GM12878 (cell line): ENCODE measurements at regions not wholly inside any gene's neighbourhood (a gene's known extent, or its start where the extent isn't known, plus 50 kb on each side); places are given as distances from the start of the nearest gene placed in this dataset.

Source experiments
- ATAC-seq: fragments of 200-7000 bp; cut with Tn5 transposase; 3 replicates; pipeline ENCODE4 v1.9.1; 2020; ENCODE audit warnings: mild to moderate bottlenecking, moderate library complexity
- BruUV-seq: library from RNA; stranded (reverse); fragments of 400-500 nt; replicated peaks from 2 replicates; lab custom pipeline; 2021; lab: Mats Ljungman, UMichigan
- CTCF ChIA-PET: fragments of 300-600 bp; sonication (Branson Sonifier 250); formaldehyde crosslinking; extraction: SDS; loops from one replicate; lab custom pipeline; 2021; ENCODE audit warnings: inconsistent platforms; lab: Yijun Ruan, JAX
- POLR2A ChIA-PET: fragments of 350-600 bp; formaldehyde crosslinking; extraction: SDS; loops from one replicate; lab custom pipeline; 2021; ENCODE audit warnings: inconsistent platforms; lab: Charles Lee
- RAD21 ChIA-PET: fragments of 300-600 bp; sonication (Branson Sonifier 250); formaldehyde crosslinking; loops from one replicate; lab custom pipeline; 2023; ENCODE audit warnings: antibody characterized with exemption; ENCODE audit not compliant: unreplicated experiment; lab: Charles Lee
- SMC1A ChIA-PET: fragments of 300-600 bp; sonication (Branson Sonifier 250); formaldehyde crosslinking; loops from one replicate; lab custom pipeline; 2023; ENCODE audit not compliant: unreplicated experiment, uncharacterized antibody; lab: Charles Lee
- DNase-seq: peaks from one replicate; pipeline ENCODE4 v3.0.0-alpha.2; 2011; ENCODE audit warnings: low read depth, low spot score
- FAIRE-seq: peaks from 3 replicates; lab custom pipeline; 2011; peaks lifted over from hg19 to GRCh38; lab: Jason Lieb, UNC
- H2AFZ ChIP-seq: 2 replicates; pipeline ENCODE4 v1.6.0; 2011; ENCODE audit warnings: low read depth, low read length, control low read depth; ENCODE audit not compliant: control insufficient read depth
- H3K27ac ChIP-seq: 2 replicates; pipeline ENCODE4 v1.5.1; 2011; ENCODE audit warnings: control low read depth; ENCODE audit not compliant: control insufficient read depth, insufficient read depth
- H3K27me3 ChIP-seq, 2 experiments: replicated peaks in 1 of 2; 2 replicates each; pipeline versions ENCODE4 v1.6.0 to v1.6.1; 2011; ENCODE audit warnings: low read length in 1 of 2; ENCODE audit not compliant: control insufficient read depth in 2 of 2, insufficient read depth in 2 of 2
- H3K36me3 ChIP-seq, 2 experiments: 2 replicates each; pipeline ENCODE4 v1.5.1; 2011; ENCODE audit warnings: low read length in 1 of 2; ENCODE audit not compliant: control insufficient read depth in 2 of 2, insufficient read depth in 2 of 2
- H3K4me1 ChIP-seq: 2 replicates; pipeline ENCODE4 v1.6.1; 2011; ENCODE audit warnings: mild to moderate bottlenecking, low read length, moderate library complexity, mixed read lengths; ENCODE audit not compliant: control insufficient read depth, insufficient read depth
- H3K4me2 ChIP-seq: 2 replicates; pipeline ENCODE4 v1.6.0; 2011; ENCODE audit warnings: control low read depth; ENCODE audit not compliant: control insufficient read depth, insufficient read depth
- H3K4me3 ChIP-seq: fragments of 200-600 bp; sonication (generic); 2 replicates; pipeline ENCODE4 v1.5.1; 2016
- H3K79me2 ChIP-seq: 2 replicates; pipeline ENCODE4 v1.6.0; 2011; ENCODE audit warnings: low read length; ENCODE audit not compliant: control insufficient read depth, insufficient read depth
- H3K9ac ChIP-seq: 2 replicates; pipeline ENCODE4 v1.8.0; 2011; ENCODE audit warnings: low read length, control low read depth, mixed read lengths; ENCODE audit not compliant: control insufficient read depth, insufficient read depth
- H3K9me3 ChIP-seq: replicated peaks from 3 replicates; pipeline ENCODE4 v1.5.1; 2011; ENCODE audit warnings: mild to moderate bottlenecking, low read length; ENCODE audit not compliant: control insufficient read depth, insufficient read depth
- H4K20me1 ChIP-seq: 2 replicates; pipeline ENCODE4 v1.6.0; 2011; ENCODE audit not compliant: control insufficient read depth, insufficient read depth
- E2F8 ChIP-seq: fragments of 450-650 bp; IDR thresholded peaks from 2 replicates; pipeline ENCODE4 v1.6.1; 2018; ENCODE audit warnings: mild to moderate bottlenecking, low read depth, moderate library complexity; ENCODE audit not compliant: partially characterized antibody
- ESRRA ChIP-seq: IDR thresholded peaks from 2 replicates; pipeline ENCODE4 v1.6.1; 2012; ENCODE audit warnings: mild to moderate bottlenecking, low read length, improper control_type of control experiment
- FOXM1 ChIP-seq: IDR thresholded peaks from 2 replicates; pipeline ENCODE4 v1.6.1; 2012; ENCODE audit warnings: low read depth, mild to moderate bottlenecking, inconsistent platforms, low read length, moderate library complexity
- IRF5 ChIP-seq: fragments of 450-650 bp; IDR thresholded peaks from 2 replicates; pipeline ENCODE4 v1.6.1; 2017; ENCODE audit warnings: borderline replicate concordance
- MYC ChIP-seq: IDR thresholded peaks from 2 replicates; pipeline ENCODE4 v1.6.1; 2011; ENCODE audit warnings: mild to moderate bottlenecking, low read length, moderate library complexity, inconsistent platforms; ENCODE audit not compliant: insufficient read depth, insufficient replicate concordance, insufficient read length, severe bottlenecking
- POLR2AphosphoS5 ChIP-seq: IDR thresholded peaks from 2 replicates; pipeline ENCODE4 v1.6.1; 2011; ENCODE audit warnings: mild to moderate bottlenecking, low read length, inconsistent platforms
- SIX5 ChIP-seq: IDR thresholded peaks from 2 replicates; pipeline ENCODE4 v1.6.1; 2011; ENCODE audit warnings: mild to moderate bottlenecking, low read depth, low read length, moderate library complexity; ENCODE audit not compliant: severe bottlenecking
- STAT3 ChIP-seq: IDR thresholded peaks from 2 replicates; pipeline ENCODE4 v1.6.1; 2011; ENCODE audit warnings: low read depth, low read length, improper control_type of control experiment
- WGBS: methylation state at CpG from one replicate; pipeline ENCODE4 v1.1.6; 2016; ENCODE audit warnings: low lambda C conversion rate; ENCODE audit not compliant: insufficient replicate concordance, insufficient coverage; ENCODE audit errors: missing lambda C conversion rate; 5-methylcytosine and 5-hydroxymethylcytosine counted together
- in situ Hi-C: fragments of 300-500 bp; cut with MboI; formaldehyde crosslinking; loops from 9 replicates; pipeline ENCODE4 v1.14.3; 2018; ENCODE audit warnings: mixed read lengths
- intact Hi-C: fragments of 100-400 bp; cut with micrococcal nuclease; formaldehyde crosslinking; loops from one replicate; pipeline ENCODE4 v1.14.2; 2022; ENCODE audit not compliant: unreplicated experiment
- TF ChIP-seq, protein P1 (sequence below): IDR thresholded peaks from 2 replicates; pipeline ENCODE4 v1.6.1; 2011; ENCODE audit warnings: borderline replicate concordance, low read depth, mild to moderate bottlenecking, moderate library complexity, low read length; ENCODE audit not compliant: insufficient read depth, poor library complexity, severe bottlenecking
- TF ChIP-seq, protein P2 (sequence below): fragments of 450-650 bp; IDR thresholded peaks from 2 replicates; pipeline ENCODE4 v1.6.1; 2017; ENCODE audit warnings: mild to moderate bottlenecking, moderate library complexity
- TF ChIP-seq, protein P3 (sequence below): fragments of 450-650 bp; IDR thresholded peaks from 2 replicates; pipeline ENCODE4 v1.6.1; 2014; ENCODE audit warnings: mild to moderate bottlenecking

- no peak overlapping the region for H3K27ac ChIP-seq
- ChIA-PET CTCF (no interaction called here), RAD21 (no interaction called here), SMC1A (no interaction called here), POLR2A (no interaction called here)
- H4K20me1 ChIP-seq = no peaks in the 10 kb centered on the region
- TF ChIP-seq SIX5 (no peak), POLR2AphosphoS5 (no peak), MYC (no peak), ESRRA (no peak), E2F8 (no peak), STAT3 (no peak), IRF5 (no peak), FOXM1 (no peak)
- TF ChIP-seq, protein P1, sequence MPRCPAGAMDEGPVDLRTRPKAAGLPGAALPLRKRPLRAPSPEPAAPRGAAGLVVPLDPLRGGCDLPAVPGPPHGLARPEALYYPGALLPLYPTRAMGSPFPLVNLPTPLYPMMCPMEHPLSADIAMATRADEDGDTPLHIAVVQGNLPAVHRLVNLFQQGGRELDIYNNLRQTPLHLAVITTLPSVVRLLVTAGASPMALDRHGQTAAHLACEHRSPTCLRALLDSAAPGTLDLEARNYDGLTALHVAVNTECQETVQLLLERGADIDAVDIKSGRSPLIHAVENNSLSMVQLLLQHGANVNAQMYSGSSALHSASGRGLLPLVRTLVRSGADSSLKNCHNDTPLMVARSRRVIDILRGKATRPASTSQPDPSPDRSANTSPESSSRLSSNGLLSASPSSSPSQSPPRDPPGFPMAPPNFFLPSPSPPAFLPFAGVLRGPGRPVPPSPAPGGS = no peak
- TF ChIP-seq, protein P2, sequence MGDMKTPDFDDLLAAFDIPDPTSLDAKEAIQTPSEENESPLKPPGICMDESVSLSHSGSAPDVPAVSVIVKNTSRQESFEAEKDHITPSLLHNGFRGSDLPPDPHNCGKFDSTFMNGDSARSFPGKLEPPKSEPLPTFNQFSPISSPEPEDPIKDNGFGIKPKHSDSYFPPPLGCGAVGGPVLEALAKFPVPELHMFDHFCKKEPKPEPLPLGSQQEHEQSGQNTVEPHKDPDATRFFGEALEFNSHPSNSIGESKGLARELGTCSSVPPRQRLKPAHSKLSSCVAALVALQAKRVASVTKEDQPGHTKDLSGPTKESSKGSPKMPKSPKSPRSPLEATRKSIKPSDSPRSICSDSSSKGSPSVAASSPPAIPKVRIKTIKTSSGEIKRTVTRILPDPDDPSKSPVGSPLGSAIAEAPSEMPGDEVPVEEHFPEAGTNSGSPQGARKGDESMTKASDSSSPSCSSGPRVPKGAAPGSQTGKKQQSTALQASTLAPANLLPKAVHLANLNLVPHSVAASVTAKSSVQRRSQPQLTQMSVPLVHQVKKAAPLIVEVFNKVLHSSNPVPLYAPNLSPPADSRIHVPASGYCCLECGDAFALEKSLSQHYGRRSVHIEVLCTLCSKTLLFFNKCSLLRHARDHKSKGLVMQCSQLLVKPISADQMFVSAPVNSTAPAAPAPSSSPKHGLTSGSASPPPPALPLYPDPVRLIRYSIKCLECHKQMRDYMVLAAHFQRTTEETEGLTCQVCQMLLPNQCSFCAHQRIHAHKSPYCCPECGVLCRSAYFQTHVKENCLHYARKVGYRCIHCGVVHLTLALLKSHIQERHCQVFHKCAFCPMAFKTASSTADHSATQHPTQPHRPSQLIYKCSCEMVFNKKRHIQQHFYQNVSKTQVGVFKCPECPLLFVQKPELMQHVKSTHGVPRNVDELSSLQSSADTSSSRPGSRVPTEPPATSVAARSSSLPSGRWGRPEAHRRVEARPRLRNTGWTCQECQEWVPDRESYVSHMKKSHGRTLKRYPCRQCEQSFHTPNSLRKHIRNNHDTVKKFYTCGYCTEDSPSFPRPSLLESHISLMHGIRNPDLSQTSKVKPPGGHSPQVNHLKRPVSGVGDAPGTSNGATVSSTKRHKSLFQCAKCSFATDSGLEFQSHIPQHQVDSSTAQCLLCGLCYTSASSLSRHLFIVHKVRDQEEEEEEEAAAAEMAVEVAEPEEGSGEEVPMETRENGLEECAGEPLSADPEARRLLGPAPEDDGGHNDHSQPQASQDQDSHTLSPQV = no peak
- TF ChIP-seq, protein P3, sequence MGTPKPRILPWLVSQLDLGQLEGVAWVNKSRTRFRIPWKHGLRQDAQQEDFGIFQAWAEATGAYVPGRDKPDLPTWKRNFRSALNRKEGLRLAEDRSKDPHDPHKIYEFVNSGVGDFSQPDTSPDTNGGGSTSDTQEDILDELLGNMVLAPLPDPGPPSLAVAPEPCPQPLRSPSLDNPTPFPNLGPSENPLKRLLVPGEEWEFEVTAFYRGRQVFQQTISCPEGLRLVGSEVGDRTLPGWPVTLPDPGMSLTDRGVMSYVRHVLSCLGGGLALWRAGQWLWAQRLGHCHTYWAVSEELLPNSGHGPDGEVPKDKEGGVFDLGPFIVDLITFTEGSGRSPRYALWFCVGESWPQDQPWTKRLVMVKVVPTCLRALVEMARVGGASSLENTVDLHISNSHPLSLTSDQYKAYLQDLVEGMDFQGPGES = no peak
- H3K79me2 ChIP-seq = no peaks in the 10 kb centered on the region
- no peaks in the 10 kb centered on the region for H3K4me1 ChIP-seq
- WGBS = 12% methylated on average over 1 of the region's 1 CpG
- no peaks in the 10 kb centered on the region for H3K36me3 ChIP-seq
- H2AFZ ChIP-seq = no peak overlapping the region
- no TSS peak for BruUV-seq
- FAIRE-seq (no peak), DNase-seq (no peak), ATAC-seq (no peak)
- no peak overlapping the region for H3K9ac ChIP-seq
- in situ Hi-C loops (no loop called here), intact Hi-C loops (no loop called here)
- no peak overlapping the region for H3K4me2 ChIP-seq
- no peaks in the 10 kb centered on the region for H3K9me3 ChIP-seq
- no peaks in the 10 kb centered on the region for H3K27me3 ChIP-seq
- no peak overlapping the region for H3K4me3 ChIP-seq
Measured at GRCh38 chr3:159473206-159473605, 515.4 kb upstream of the IL12A start.
